ENCODE measurements at regions not wholly inside any gene's neighbourhood (a gene's known extent, or its start where the extent isn't known, plus 50 kb on each side); places are given as distances from the start of the nearest gene placed in this dataset.
"Not testable (repeated sequence)": the region's sequence is repeated elsewhere in the genome, so short reads cannot be mapped to it uniquely, and the experiment has no call there.

- no peak overlapping the region for H3K27ac ChIP-seq (ENCODE audit: insufficient read depth, low read depth, low read length)
- H3K4me1 ChIP-seq (ENCODE audit: control insufficient read depth, extremely low read depth, insufficient read depth, low read length), result no peaks in the 10 kb centered on the region
- no TSS peak for BruUV-seq (replicated peaks)
- H3K9me1 ChIP-seq (replicated peaks; ENCODE audit: control insufficient read depth, extremely low read depth, insufficient read depth, low read length), result no peaks in the 10 kb centered on the region
- H3K27me3 ChIP-seq (ENCODE audit: control insufficient read depth in 2 of 2, insufficient read depth in 2 of 2, low read length in 2 of 2), result no peaks in the 10 kb centered on the region
- H2AFZ ChIP-seq (ENCODE audit: low read depth, low read length), result no peak overlapping the region
- no peak for TF ChIP-seq JUN (IDR thresholded peaks at IDR 0.05; ENCODE audit: borderline replicate concordance, insufficient read depth, insufficient read length, low read depth)
- TF ChIP-seq, protein P1, sequence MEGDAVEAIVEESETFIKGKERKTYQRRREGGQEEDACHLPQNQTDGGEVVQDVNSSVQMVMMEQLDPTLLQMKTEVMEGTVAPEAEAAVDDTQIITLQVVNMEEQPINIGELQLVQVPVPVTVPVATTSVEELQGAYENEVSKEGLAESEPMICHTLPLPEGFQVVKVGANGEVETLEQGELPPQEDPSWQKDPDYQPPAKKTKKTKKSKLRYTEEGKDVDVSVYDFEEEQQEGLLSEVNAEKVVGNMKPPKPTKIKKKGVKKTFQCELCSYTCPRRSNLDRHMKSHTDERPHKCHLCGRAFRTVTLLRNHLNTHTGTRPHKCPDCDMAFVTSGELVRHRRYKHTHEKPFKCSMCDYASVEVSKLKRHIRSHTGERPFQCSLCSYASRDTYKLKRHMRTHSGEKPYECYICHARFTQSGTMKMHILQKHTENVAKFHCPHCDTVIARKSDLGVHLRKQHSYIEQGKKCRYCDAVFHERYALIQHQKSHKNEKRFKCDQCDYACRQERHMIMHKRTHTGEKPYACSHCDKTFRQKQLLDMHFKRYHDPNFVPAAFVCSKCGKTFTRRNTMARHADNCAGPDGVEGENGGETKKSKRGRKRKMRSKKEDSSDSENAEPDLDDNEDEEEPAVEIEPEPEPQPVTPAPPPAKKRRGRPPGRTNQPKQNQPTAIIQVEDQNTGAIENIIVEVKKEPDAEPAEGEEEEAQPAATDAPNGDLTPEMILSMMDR (IDR thresholded peaks at IDR 0.05; ENCODE audit: extremely low read depth in 1 of 2, insufficient read depth in 1 of 2, low read depth in 1 of 2, low read length in 2 of 2), result no peak
- no peaks in the 10 kb centered on the region for H3K79me2 ChIP-seq (ENCODE audit: control insufficient read depth, insufficient read depth, low read length)
- no peaks in the 10 kb centered on the region for H4K20me1 ChIP-seq (replicated peaks; ENCODE audit: control insufficient read depth, extremely low read depth, insufficient read depth, low read length)
- no peak overlapping the region for H3K4me2 ChIP-seq (ENCODE audit: insufficient read depth, low read length)
- H3K9me3 ChIP-seq (replicated peaks; ENCODE audit: control insufficient read depth, insufficient read depth, low read length), result no peaks in the 10 kb centered on the region
- no peak overlapping the region for H3K4me3 ChIP-seq (replicated peaks in 1 of 3; ENCODE audit: insufficient read depth in 1 of 3, low read depth in 1 of 3, low read length in 3 of 3)
- dilution Hi-C loops (cut with MboI; ENCODE audit: extremely low pct_ligation_motif_present, low sequenced_read_pairs) (no loop called here), intact Hi-C loops (cut with micrococcal nuclease) (no loop called here)
- POLR2A ChIA-PET, result no interaction called here
- DNase-seq (ENCODE audit: low read depth, low spot score), result no peak
- no peak for FAIRE-seq
- no peaks in the 10 kb centered on the region for H3K36me3 ChIP-seq (ENCODE audit: control insufficient read depth in 2 of 2, extremely low read depth in 1 of 2, insufficient read depth in 2 of 2, low read length in 2 of 2)
- no peak overlapping the region for H3K9ac ChIP-seq (replicated peaks; ENCODE audit: extremely low read depth, insufficient read depth, low read length)
- CTCF ChIA-PET, result no interaction called here
These were observed 146.7 kb downstream of the NR2F2 start for GRCh38 chr15:96477227-96477626.

- POLR2A ChIA-PET; H3K4me2 ChIP-seq (ENCODE audit: insufficient read depth, low read length); H3K36me3 ChIP-seq (ENCODE audit: control insufficient read depth in 2 of 2, extremely low read depth in 1 of 2, insufficient read depth in 2 of 2, low read length in 2 of 2); H3K27ac ChIP-seq (ENCODE audit: insufficient read depth, low read depth, low read length); FAIRE-seq; H3K27me3 ChIP-seq (ENCODE audit: control insufficient read depth in 2 of 2, insufficient read depth in 2 of 2, low read length in 2 of 2); BruUV-seq (replicated peaks); H3K79me2 ChIP-seq (ENCODE audit: control insufficient read depth, insufficient read depth, low read length); DNase-seq (ENCODE audit: low read depth, low spot score); H3K9ac ChIP-seq (replicated peaks; ENCODE audit: extremely low read depth, insufficient read depth, low read length); H3K4me3 ChIP-seq (replicated peaks in 1 of 3; ENCODE audit: insufficient read depth in 1 of 3, low read depth in 1 of 3, low read length in 3 of 3); H2AFZ ChIP-seq (ENCODE audit: low read depth, low read length); H3K9me3 ChIP-seq (replicated peaks; ENCODE audit: control insufficient read depth, insufficient read depth, low read length); H3K9me1 ChIP-seq (replicated peaks; ENCODE audit: control insufficient read depth, extremely low read depth, insufficient read depth, low read length); H4K20me1 ChIP-seq (replicated peaks; ENCODE audit: control insufficient read depth, extremely low read depth, insufficient read depth, low read length); dilution Hi-C loops (cut with MboI; ENCODE audit: extremely low pct_ligation_motif_present, low sequenced_read_pairs); H3K4me1 ChIP-seq (ENCODE audit: control insufficient read depth, extremely low read depth, insufficient read depth, low read length); intact Hi-C loops (cut with micrococcal nuclease): not testable (repeated sequence)
- CTCF ChIA-PET, result interaction anchor here (1.1 kb wide), 1 partner anchor 37 kb away, joined by 3 read pairs; no protein-coding TSS in a partner anchor
These were observed 153.9 kb downstream of the NR2F2 start for GRCh38 chr15:96484412-96484811.

All from endothelial cell of umbilical vein (primary cell).